Hematopoietic multipotent progenitor cell treated with erythropoietin and hydrocortisone succinate and interleukin-3 and kit ligand, for 8 days (in vitro differentiated cells): ENCODE measurements at regions not wholly inside any gene's neighbourhood (a gene's known extent, or its start where the extent isn't known, plus 50 kb on each side); places are given as distances from the start of the nearest gene placed in this dataset.

ENCODE experiments used
- DNase-seq: peaks from one replicate; pipeline ENCODE4 v3.0.0-alpha.2; 2015

- DNase-seq = no peak
These were observed 71.3 kb downstream of the RPE65 start for GRCh38 chr1:68378296-68379084.

- no peak for DNase-seq
These were observed 72.7 kb downstream of the RPE65 start for GRCh38 chr1:68377098-68377497.

GRCh38 chr1:68376441-68376840, 73.3 kb downstream of the RPE65 start:
- no peak for DNase-seq

- DNase-seq = no peak
These were observed 73.8 kb downstream of the RPE65 start for GRCh38 chr1:68375919-68376318.

- DNase-seq = no peak
These were observed 76.6 kb downstream of the RPE65 start for GRCh38 chr1:68373173-68373572.

- DNase-seq = no peak
These were observed 77.3 kb downstream of the RPE65 start for GRCh38 chr1:68372487-68372886.

GRCh38 chr1:68370101-68370915, 79.4 kb downstream of the RPE65 start:
- DNase-seq = no peak

- DNase-seq = no peak
These were observed 83.2 kb downstream of the RPE65 start for GRCh38 chr1:68366572-68366971.

- no peak for DNase-seq
These were observed 83.9 kb downstream of the RPE65 start for GRCh38 chr1:68365709-68366382.

- DNase-seq = no peak
These were observed 86.4 kb downstream of the RPE65 start for GRCh38 chr1:68363339-68363738.

GRCh38 chr1:68361346-68361910, 88.3 kb downstream of the RPE65 start:
- no peak for DNase-seq

GRCh38 chr1:68359045-68359444, 90.7 kb downstream of the RPE65 start:
- DNase-seq = no peak

GRCh38 chr1:68358439-68358838, 91.3 kb downstream of the RPE65 start:
- no peak for DNase-seq

- no peak for DNase-seq
These were observed 94.1 kb downstream of the RPE65 start for GRCh38 chr1:68355614-68356013.

- no peak for DNase-seq
These were observed 97.6 kb downstream of the RPE65 start for GRCh38 chr1:68352202-68352601.

GRCh38 chr1:68347415-68347814, 102.3 kb downstream of the RPE65 start:
- peak; percentile 6 for DNase-seq

GRCh38 chr1:68346188-68346808, 103.5 kb downstream of the RPE65 start:
- peak; percentile 29 for DNase-seq

- DNase-seq = no peak
These were observed 105.5 kb downstream of the RPE65 start for GRCh38 chr1:68344208-68344607.

- DNase-seq = no peak
These were observed 108.6 kb upstream of the WLS start for GRCh38 chr1:68340951-68341350.

GRCh38 chr1:68339505-68339904, 107.2 kb upstream of the WLS start:
- DNase-seq = no peak

GRCh38 chr1:68338081-68338480, 105.8 kb upstream of the WLS start:
- no peak for DNase-seq

- no peak for DNase-seq
These were observed 99.7 kb upstream of the WLS start for GRCh38 chr1:68332041-68332440.
